Motor neuron (in vitro differentiated cells): ENCODE measurements at regions not wholly inside any gene's neighbourhood (a gene's known extent, or its start where the extent isn't known, plus 50 kb on each side); places are given as distances from the start of the nearest gene placed in this dataset.
A peak's percentile ranks its signal among the peaks of the same experiment; 100 is the strongest.

ENCODE experiments used
- ATAC-seq, 8 experiments: fragments of 200-7000 bp; cut with Tn5 transposase; replicated peaks in 6 of 8; 2 replicates each; pipeline ENCODE4 v1.8.0; 2021; ENCODE audit warnings: mild to moderate bottlenecking in 8 of 8, moderate library complexity in 8 of 8
- H3K27ac ChIP-seq, 2 donors: fragments of 250-450 bp; sonication (Bioruptor Pico); 2 replicates each; pipeline ENCODE4 v1.9.0; 2021; ENCODE audit warnings: antibody characterized with exemption in 2 of 2, mild to moderate bottlenecking in 2 of 2, moderate library complexity in 1 of 2
- H3K4me1 ChIP-seq, 2 donors: fragments of 250-450 bp; sonication (Bioruptor Pico); replicated peaks in 1 of 2; 2 replicates each; pipeline ENCODE4 v1.6.1; 2021; ENCODE audit warnings: antibody characterized with exemption in 2 of 2, mild to moderate bottlenecking in 2 of 2, moderate library complexity in 1 of 2
- H3K4me3 ChIP-seq, 5 donors: fragments of 250-450 bp; sonication (Bioruptor Pico); 2 replicates each; pipeline ENCODE4 v1.9.0; 2021; ENCODE audit warnings: antibody characterized with exemption in 5 of 5, mild to moderate bottlenecking in 5 of 5, moderate library complexity in 4 of 5
- WGBS, 10 experiments: fragments of 450-650 bp; shearing (Covaris generic); methylation state at CpG; one replicate each; pipeline ENCODE4 v1.0.0; 2022; 5-methylcytosine and 5-hydroxymethylcytosine counted together
- in situ Hi-C, 9 experiments: fragments of 400-800 bp; cut with MboI; loops; one replicate each; pipeline ENCODE4 v1.15.0; 2021; ENCODE audit warnings: low sequenced_read_pairs in 9 of 9, low pct_unique_long_range_greater_than_20kb in 2 of 9; ENCODE audit not compliant: unreplicated experiment in 9 of 9

DNA sequence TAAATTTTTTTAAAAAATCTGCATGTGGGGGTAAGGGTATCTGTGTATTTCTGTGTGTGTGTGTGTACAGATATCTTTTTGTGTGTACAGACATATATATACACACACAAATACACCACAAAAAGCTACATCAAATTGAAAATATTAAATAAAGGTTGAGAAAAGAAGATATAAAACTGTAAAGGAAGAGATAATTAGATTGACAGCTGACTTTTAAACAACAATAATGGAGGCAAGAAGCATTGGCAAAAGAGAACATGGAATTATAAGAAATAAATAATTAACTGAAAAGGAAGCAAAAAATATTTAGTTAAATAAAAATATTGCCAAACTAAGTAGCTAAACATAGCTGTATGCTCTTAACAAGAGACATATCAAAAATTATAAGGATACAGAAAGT is 291.4 kb downstream of the FSCB start:
- Histone ChIP-seq H3K27ac (no peak overlapping the region), H3K4me1 (no peaks in the 10 kb centered on the region), H3K4me3 (no peak overlapping the region)
- in situ Hi-C loops = no loop called here
- no peak for ATAC-seq

GRCh38 chr14:44211718-44212117 is 295.4 kb downstream of the FSCB start:
- 6 to 96% (median 84%) methylated on average over 1 to 2 of the region's 2 CpGs; no CpG with 5 or more reads in 2 of the 10 experiments for WGBS, 10 experiments
- Histone ChIP-seq H3K27ac (no peak overlapping the region), H3K4me1 (no peaks in the 10 kb centered on the region), H3K4me3 (no peak overlapping the region)
- in situ Hi-C loops = no loop called here
- ATAC-seq = no peak

DNA sequence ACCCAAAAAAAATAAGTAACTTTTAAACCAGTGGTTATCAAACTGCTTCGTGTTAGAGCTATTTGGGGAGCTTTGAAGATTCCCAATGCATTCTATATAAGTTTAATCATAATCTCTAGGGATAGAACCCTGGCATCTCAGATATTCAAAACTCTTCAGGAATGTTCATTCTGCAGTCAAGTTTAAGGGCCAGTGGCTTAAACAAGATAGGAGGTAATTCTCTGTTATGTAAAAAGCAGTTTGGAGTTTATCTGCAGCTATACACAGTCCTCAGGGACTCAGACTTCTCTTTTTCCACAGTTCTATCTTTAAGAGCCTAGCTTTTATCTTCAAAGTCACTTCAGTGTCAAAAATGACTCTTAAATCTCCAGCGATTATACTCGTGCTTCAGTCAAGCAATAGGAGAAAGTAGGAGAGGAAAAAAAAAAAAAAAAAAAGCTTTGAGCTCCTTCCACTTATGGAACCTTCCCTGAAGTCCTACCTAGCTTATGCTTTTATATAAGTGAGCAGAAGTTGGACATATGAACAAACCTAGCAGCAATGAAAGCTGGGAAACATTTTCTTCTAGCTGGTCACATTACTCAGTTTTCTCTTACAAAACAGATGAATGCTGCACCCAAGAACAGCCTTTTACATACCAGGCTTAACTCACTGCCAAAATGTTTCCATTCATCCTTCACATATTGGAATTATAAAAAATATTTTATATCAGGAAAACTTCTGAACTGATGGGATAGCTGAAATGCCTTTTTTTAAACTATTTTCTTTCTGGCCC is 302.8 kb downstream of the FSCB start:
- Histone ChIP-seq H3K4me1 (no peaks in the 10 kb centered on the region), H3K27ac (no peak overlapping the region), H3K4me3 (no peak overlapping the region)
- in situ Hi-C loops = no loop called here
- no peak for ATAC-seq
- WGBS, 10 experiments = 4 to 100% (median 37%) methylated on average over 1 to 3 of the region's 3 CpGs; no CpG with 5 or more reads in 2 of the 10 experiments

DNA sequence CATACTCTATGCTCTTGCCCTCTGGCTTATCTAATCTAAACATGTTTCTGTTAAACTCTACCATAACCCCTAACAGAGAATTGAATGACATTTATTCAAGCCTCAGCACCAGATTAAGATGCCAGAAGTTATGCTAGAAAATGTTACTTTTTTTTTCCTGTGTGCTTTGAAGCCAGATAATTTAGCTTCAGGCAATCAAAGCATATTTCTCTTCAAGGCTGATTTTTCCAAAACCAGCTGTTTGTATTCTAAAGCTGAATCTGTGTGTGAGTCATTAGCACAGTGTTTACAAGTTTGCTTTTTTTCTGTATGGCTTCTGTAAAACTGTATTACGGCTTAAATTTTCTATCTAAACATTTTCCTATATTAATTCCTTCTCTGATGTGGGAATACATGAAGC is 326.1 kb downstream of the FSCB start:
- in situ Hi-C loops = no loop called here
- Histone ChIP-seq H3K27ac (no peak overlapping the region), H3K4me3 (no peak overlapping the region), H3K4me1 (no peaks in the 10 kb centered on the region)
- no peak for ATAC-seq
- WGBS, 10 experiments = 0 to 100% (median 79%) methylated on average over 1 of the region's 1 CpG

GRCh38 chr14:44170556-44170955 is 336.5 kb downstream of the FSCB start:
- Histone ChIP-seq H3K4me1 (no peaks in the 10 kb centered on the region), H3K4me3 (no peak overlapping the region), H3K27ac (no peak overlapping the region)
- in situ Hi-C loops = no loop called here
- no peak for ATAC-seq
- WGBS, 10 experiments = 0 to 100% (median 68%) methylated on average over 1 to 4 of the region's 4 CpGs

- in situ Hi-C loops = no loop called here
- 12 to 93% (median 80%) methylated on average over 2 to 6 of the region's 6 CpGs for WGBS, 10 experiments
- no peak overlapping the region for H3K27ac ChIP-seq
- no peak overlapping the region for H3K4me3 ChIP-seq
- no peaks in the 10 kb centered on the region for H3K4me1 ChIP-seq
- ATAC-seq = no peak
Observed at GRCh38 chr14:44170101-44170500, 337.0 kb downstream of the FSCB start.

DNA sequence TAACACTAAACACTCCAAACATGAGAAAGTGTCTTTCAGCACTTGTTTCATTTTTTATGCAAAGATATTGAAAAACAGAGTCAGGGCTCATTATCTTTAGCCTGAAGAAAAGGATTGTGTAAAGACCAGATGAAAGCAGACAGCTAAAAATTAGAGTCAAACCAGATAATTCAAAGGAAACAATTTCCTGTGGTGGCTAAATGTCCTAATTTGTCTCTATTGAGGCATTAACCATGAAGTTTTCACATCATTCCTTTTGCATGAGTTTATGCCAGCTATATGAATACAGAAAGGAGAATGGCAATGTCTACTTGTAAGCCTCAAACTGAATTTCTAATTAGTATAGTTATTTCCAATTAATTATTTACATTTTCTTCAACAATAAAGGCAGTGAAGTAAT is 338.5 kb downstream of the FSCB start:
- ATAC-seq = no peak
- Histone ChIP-seq H3K27ac (no peak overlapping the region), H3K4me3 (no peak overlapping the region), H3K4me1 (no peaks in the 10 kb centered on the region)
- in situ Hi-C loops = no loop called here

DNA sequence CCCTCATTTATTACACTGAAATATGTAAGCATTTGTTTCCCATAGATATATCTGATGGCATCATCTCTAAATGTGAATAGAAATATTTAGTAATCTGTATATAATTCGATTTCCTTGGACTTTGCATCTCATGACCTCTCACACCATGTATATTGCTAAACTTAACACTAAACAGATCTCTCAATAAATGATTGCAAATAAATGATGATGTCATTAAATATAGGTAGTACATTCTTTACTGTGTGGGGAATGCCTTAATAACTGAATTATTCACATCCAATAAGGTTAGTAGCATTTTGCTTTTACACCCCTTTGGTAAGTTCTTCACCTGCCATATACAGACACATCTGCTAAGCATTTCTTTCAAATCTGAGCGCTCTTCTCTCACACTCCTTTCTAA is 340.5 kb downstream of the FSCB start:
- ATAC-seq = no peak
- H3K4me1 ChIP-seq = no peaks in the 10 kb centered on the region
- 5 to 94% (median 41%) methylated on average over 2 of the region's 2 CpGs; no CpG with 5 or more reads in 2 of the 10 experiments for WGBS, 10 experiments
- no peak overlapping the region for H3K4me3 ChIP-seq
- in situ Hi-C loops = no loop called here
- no peak overlapping the region for H3K27ac ChIP-seq

DNA sequence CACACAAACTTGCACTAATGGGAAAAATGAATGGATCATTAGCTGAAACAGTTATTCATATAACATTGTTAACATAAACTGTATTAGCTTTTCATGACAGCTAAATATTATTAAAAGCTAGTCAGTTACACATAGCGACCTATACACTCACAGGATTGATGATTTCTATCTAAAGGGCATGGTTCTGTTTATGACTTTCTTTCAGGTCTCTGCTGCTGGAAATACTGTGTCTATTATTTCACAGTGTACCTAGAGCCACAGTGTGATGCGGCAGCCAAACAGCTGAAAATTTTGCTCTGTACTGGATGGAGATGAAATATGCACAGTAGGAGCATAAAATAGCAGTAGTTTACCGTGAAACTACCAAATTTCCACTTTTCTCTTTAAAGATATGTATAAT is 341.1 kb downstream of the FSCB start:
- Histone ChIP-seq H3K4me1 (no peaks in the 10 kb centered on the region), H3K27ac (no peak overlapping the region), H3K4me3 (no peak overlapping the region)
- ATAC-seq = peak in 2 of 8 experiments; percentile 47 to 59
- WGBS, 10 experiments = 0 to 94% (median 77%) methylated on average over 1 to 3 of the region's 3 CpGs; no CpG with 5 or more reads in 1 of the 10 experiments
- in situ Hi-C loops = no loop called here

DNA sequence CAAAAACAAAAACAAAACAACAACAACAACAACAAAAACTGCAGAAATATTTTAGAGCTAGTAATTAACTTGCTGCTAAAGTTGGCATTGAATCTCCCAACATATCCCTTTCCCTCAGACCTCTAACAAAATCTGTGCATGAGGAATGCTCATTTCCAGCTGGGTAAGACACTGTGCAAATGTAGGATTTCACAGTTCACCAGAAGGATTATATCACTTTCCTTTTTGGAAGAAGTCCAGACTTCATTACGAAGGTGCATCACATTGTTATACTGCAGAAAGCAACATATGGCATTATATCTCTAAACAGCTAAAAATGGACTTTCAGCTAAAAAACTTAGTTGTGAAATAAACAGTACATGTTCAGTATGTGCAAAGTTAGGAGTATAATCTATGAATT is 341.8 kb downstream of the FSCB start:
- no peak overlapping the region for H3K4me3 ChIP-seq
- H3K4me1 ChIP-seq = no peaks in the 10 kb centered on the region
- 0 to 100% (median 89%) methylated on average over 1 of the region's 1 CpG; no CpG with 5 or more reads in 3 of the 10 experiments for WGBS, 10 experiments
- ATAC-seq = peak in 1 of 8 experiments; percentile 11
- in situ Hi-C loops = no loop called here
- H3K27ac ChIP-seq = no peak overlapping the region

GRCh38 chr14:44163946-44164345 is 343.1 kb downstream of the FSCB start:
- Histone ChIP-seq H3K27ac (no peak overlapping the region), H3K4me1 (no peaks in the 10 kb centered on the region), H3K4me3 (no peak overlapping the region)
- no peak for ATAC-seq
- 17 to 95% (median 61%) methylated on average over 1 to 2 of the region's 2 CpGs for WGBS, 10 experiments
- in situ Hi-C loops = no loop called here

DNA sequence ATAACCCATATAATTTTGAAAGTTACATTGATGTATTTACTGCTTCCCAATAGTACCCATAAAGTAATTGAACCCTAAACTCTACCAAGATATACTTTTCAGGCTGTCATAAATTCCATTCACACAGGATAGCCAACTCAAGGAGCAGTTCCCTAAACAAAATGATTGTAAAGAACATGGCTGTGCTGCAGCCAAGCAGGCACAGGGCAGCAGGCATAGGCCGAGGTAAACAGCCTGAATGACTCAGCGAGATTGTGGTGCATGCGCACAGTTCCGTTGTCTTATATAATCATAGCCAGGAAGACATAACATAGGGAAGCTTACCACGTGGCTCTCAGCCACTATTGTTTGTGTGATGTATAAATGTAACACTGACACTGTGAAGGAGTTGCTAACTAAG is 344.9 kb downstream of the FSCB start:
- no peak overlapping the region for H3K27ac ChIP-seq
- H3K4me1 ChIP-seq = no peaks in the 10 kb centered on the region
- in situ Hi-C loops = no loop called here
- 75 to 94% (median 80%) methylated on average over 1 to 4 of the region's 5 CpGs; no CpG with 5 or more reads in 7 of the 10 experiments for WGBS, 10 experiments
- H3K4me3 ChIP-seq = no peak overlapping the region
- no peak for ATAC-seq

DNA sequence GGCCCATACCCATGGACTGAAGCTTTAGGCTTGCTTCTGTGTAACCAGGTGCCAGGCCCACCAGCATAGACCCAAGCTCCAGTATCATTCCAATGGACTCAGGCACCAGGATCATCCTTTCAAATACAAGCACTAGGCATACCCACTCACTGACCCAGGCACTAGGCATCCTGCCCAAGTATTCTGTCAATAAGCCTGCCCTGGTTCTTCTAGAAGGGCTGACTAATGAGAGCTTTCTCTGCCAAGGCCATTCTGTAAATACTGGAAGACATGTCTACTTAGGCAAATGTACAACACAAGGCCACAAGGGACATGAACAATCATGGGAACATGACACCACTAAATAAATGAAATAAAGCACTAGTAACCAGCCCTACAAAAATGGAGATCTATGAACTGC is 352.2 kb downstream of the FSCB start:
- Histone ChIP-seq H3K4me1 (no peaks in the 10 kb centered on the region), H3K27ac (no peak overlapping the region), H3K4me3 (no peak overlapping the region)
- peak in 1 of 8 experiments; percentile 65 for ATAC-seq
- in situ Hi-C loops = no loop called here

- no peaks in the 10 kb centered on the region for H3K4me1 ChIP-seq
- no peak overlapping the region for H3K4me3 ChIP-seq
- 60 to 100% (median 87%) methylated on average over 1 of the region's 1 CpG; no CpG with 5 or more reads in 6 of the 10 experiments for WGBS, 10 experiments
- no peak overlapping the region for H3K27ac ChIP-seq
- no peak for ATAC-seq
- in situ Hi-C loops = no loop called here
Observed at GRCh38 chr14:44154446-44154845, 352.6 kb downstream of the FSCB start.
